ENCODE measurements at regions not wholly inside any gene's neighbourhood (a gene's known extent, or its start where the extent isn't known, plus 50 kb on each side); places are given as distances from the start of the nearest gene placed in this dataset.
"Not testable (repeated sequence)": the region's sequence is repeated elsewhere in the genome, so short reads cannot be mapped to it uniquely, and the experiment has no call there.

DNA sequence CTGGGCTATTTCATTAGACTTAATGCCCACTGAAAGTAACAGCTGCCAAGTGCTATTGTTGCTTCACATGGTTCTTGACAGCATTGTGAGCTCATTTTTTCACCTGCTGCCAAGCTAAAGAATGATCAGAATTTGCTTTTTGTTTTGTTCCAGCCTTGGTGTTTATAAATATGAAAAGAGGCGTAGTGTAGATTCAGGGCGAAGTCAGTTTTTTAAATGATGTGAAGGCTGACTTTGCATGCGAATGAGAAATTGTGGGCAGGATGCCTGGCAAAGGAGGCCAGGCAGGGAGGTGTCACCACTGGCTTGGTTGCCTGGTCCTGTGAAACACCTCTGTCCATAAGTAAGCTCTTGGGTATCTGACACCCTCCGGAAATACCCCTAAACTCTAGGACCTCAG is 93.3 kb upstream of the NAP1L1 start:
- DNase-seq (ENCODE audit: low read depth): no peak

DNA sequence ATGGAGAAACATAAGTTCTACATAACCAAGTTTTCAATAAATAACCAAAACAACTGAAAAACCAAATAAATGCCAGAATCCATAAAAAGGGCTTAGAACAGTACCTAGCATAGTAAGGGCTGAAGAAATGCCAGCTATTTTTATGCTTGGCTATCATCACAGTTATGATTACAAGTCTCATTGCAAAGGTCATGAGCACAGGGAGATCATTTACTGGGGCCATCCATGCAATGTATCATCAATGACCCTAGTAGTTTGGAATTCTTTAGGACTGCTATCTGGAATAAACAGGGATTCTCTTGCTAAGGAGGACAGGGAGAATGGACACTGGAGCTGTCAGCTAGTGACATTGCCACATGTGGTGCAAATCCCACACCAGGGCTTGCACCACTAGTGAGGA is 92.5 kb upstream of the NAP1L1 start:
- no peak for DNase-seq (ENCODE audit: low read depth)

DNA sequence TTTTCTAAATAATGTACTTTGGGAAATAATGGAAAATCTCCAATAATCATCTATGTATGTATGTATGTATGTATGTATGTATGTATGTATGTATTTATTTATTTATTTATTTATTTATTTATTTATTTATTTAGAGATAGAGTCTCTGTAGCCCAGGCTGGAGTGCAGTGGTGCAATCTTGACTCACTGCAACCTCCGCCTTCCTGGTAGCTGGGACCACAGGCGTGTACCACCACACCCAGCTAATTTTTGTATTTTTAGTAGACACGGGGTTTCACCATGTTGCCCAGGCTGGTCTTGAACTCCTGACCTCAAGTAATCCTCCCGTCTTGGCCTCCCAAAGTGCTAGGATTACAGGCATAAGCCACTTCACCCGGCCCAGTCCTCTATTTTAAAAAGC is 91.5 kb upstream of the NAP1L1 start:
- DNase-seq (ENCODE audit: low read depth): not testable (repeated sequence)

DNA sequence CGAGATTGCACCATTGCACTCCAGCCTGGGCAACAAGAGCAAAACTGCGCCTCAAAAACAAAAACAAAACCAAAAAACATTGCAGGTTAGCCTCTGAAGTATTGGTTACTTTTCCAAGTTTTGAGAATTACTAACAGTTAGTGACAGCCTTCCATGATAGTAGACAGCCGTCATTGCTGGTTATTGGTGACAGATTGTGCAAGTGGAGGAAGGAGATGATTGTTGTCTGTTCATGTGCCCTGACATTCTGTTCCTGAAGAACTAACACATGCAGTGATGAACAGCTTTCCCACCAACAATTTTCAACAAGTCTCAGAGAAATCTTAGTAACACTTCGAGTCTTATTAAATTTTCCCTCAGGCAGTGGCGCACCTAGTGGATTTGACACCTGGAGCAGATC is 89.3 kb upstream of the NAP1L1 start:
- no peak for DNase-seq (ENCODE audit: low read depth)

DNA sequence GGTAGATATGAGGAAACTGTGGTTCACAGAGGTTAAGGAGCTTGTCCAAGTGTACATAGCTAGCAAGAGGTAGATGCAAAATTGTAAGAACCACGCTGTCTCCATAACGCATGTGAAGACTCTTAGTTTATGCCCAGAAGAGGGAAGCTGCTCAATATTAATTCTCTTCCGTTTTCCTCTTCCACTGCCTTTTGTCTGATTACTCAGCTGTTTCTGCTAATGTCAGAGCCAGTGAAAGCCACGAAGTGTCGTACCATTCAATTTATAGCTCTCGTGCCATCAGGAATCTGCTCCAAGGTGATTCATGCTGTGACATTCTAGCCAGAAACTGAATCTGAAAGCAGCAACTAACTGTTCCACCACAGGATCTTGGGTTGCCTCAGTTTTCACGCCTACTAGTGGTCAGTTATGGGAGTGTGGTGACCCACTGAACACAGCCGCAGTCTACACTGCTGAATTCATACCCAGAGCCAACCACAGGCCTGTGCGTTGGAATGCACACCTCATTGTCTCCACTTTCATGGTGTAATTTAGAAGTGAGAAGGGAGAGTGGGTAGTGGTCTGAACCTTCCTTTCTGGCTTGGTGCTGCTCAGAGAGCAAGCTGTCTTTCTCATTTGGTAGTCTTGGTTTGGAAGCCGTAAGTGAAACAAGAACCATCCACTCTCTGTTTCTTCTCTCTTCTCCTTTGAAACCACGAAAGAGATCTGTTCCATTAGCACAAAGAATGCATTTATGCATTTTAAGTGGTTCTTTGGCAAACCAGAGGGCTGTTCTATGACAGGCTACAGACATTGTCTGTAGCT is 74.2 kb upstream of the NAP1L1 start:
- peak; percentile 58 for DNase-seq (ENCODE audit: low read depth)

DNA sequence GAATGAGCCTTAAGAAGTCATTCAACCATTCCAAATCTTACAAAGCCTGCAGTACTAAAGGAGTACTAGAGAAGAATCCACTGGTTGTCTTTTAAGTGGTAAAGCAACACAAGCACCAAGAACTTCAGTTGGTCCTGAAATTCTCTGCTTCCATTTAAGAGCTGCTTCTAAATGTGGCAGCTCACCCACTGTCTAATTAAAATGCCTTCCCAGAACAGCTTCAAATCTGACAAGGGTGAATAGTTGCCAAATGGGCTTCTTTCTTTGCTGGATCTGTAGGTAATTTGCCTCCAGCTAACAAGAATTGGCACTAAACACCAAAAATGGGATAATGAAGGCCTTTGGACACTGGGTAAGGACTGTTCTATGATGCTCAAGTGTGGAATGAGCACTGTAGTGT is 72.2 kb upstream of the NAP1L1 start:
- DNase-seq (ENCODE audit: low read depth): no peak

DNA sequence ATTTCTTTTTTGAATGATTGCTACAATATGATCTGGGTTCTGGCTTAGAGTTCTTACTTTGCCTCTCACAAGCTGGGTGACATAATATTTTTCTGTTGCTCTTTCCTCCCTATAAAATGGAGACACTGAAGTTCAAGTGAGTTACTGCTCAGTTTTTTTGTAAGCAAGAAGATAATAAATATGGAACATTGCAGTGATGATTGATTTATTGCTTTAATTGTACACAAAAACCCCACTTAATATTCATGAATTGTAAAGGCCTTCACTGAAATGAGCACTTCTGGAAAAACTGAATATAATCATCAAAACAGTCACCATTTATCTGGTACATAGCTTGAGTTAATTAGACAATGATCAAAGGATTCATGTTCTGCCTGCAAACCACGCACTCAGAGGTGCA is 71.8 kb upstream of the NAP1L1 start:
- no peak for DNase-seq (ENCODE audit: low read depth)

DNA sequence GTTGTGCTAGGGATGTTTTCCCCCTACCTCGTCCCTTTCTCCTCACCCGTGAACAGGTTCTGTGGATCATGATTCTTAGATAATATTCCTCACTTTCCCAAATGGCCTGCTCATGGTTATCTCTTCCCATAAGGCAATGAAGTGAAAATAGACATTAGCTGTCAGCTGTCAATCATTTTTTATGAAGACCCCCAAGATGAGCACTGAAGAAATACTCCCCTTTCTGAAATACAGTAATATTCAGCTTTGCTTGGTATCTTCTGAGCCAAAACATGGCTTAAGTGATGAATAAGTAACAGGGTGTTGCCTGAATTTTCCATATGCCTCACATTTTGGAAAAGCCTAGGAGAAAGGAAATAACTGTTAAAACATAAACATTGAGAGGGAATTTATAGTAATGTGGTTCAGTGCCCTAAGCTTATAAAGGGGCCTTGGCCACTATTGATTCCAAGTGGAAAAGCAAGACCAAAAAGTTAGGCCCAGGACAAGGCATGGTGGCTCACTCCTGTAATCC is 70.7 kb upstream of the NAP1L1 start:
- DNase-seq (ENCODE audit: low read depth): no peak

DNA sequence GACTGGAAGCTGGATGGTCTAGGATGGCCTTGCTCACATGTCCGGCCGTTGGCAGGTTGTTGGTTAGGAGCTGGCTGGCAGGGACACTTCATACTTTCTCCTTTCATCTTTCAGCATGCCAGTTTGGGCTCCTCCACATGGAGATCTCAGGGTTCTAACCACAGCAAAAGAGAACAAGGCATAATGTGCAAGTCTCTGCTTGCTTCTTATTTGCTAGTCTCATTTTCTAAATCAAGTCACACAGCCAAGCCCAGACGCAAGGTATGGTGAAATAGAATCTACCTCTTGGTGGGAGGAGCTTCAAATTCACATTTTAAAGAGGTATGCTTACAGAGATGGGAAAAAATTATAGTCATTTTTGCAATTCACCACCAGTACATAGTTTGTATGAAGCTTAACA is 69.1 kb upstream of the NAP1L1 start:
- no peak for DNase-seq (ENCODE audit: low read depth)

DNA sequence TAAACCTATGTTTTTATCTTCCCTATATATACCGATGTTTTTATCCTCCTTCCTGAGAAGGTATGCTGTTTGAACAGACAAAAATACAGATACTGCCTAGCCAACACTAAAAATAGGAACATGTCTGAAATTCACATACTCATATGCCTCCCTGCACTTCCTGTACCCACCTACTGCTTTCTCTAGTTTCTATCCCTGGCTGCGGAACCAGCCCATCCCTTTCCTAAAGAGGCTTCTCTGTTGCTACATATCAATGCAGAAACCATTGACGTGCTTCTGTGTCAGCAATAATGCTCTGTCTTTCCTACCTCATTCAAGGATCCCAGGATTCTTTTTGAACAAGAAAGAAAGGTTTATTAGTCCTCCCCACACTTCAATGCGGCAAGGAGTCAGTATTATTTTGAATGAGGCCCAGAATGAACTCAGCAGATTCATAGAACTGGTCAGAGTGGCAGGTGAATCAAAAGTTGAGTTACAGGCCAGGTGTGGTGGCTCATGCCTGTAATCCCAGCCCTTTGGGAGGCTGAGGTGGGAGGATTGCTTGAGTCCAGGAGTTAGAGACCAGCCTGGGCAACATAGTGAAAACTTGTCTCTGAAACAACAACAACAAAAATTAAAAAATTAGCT is 67.8 kb upstream of the NAP1L1 start:
- no peak for DNase-seq (ENCODE audit: low read depth)

DNA sequence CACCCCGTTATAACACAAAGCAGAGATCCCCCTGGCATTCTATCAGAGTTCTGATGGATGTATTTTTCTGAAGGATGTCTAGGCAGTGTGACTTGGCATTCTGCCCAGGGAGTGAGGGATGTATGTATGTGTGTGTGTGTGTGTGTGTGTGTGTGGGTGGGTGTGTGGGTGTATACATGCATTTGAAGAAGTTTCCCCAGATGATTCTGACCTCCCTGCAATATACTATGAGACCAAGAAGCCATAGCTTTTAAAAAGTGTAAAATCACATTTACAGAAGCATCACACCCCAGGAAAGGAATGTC is 59.7 kb upstream of the NAP1L1 start:
- no peak for DNase-seq (ENCODE audit: low read depth)

DNA sequence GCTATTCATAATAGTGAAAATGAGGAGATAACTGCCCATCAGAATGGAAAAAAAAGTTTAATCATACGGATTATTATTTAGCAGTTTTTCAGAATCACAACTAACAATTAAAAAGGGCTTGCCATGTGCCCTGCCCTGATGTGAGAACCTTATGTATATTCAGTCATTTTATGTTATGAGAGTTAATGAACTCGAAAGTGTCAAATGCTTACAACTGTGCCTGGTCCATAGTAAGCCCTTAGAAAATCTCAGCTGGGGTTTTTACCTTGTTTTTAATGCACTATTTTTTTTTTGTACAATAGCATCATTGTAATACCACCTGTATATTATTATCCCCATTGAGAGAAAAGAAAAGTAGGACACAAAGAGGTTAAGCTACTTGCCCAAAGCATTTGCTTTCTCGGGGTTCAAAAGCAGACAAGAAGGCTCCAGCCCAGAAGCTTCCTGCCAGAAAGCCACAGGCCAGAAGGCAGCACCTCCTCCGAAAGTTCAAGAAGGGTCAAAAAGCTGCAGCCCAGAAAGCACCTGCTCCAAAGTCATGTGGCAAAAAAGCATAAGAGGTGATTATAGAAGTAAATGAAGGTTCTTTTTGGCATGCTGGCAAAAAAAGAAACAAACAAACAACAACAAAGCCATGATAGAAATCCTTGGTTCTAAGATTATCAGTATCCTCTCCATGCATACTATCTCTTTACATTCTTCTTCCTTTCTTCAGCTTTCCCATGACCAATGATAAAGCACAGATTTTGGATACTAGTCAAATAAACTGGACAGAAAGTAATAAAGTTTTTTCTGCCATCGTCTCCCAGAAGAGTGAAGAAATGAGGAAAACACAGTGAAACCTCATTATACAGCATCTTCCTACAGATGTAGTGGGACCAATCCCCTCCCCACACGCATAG is 59.1 kb upstream of the NAP1L1 start:
- DNase-seq (ENCODE audit: low read depth): no peak

DNA sequence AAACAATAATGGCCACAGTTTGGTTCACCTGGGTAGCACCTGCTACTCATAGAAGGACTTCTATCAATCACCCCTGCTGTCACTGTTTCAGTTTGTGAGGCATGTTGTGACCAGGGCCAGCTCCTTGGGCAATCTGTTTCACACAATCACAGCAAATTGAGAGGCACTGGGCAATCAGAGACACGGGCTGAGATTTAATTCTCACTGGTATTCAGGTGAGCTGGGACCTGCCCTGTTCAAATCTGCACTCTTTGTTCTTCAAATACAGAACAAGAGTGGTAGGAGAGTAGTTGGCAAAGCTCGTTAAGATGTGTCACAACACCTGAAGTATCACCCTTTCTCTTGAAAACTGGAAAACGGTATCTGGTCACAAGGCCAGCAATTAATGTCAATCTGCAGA is 57.8 kb upstream of the NAP1L1 start:
- DNase-seq (ENCODE audit: low read depth): no peak

DNA sequence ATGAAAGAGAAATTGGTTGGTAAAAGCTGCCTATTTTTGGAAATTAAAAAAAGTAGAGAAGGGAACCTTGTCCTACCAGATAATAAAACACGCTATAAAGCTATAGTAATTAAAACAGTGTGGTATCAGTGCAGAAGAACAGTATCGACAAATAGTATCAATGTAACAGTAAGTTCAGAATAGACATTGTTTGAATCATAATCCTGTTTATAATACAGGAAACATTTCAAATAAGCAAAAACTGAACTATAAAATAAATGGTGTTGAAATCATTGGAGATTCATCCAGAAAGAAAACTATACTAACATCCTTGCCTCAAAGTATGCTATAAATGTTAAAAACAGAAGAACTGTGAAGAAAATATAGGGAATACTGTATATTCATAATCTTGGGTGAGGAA is 54.2 kb upstream of the NAP1L1 start:
- DNase-seq (ENCODE audit: low read depth): no peak

DNA sequence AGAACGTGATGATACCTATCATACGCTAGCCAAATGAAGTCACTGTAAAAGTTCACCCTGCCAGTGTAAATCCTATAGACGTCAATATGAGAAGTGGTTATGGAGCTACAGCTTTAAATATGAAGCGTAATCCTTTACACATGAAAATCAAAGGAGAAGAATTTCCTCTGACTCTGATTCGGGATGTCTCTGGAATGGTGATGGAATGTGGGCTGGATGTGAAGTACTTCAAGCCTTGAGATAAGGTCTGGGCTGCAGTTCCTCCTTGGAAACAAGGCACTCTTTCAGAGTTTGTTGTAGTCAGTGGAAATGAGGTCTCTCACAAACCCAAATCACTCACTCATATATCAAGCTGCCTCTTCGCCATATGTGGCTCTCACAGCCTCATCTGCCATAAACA is 53.1 kb upstream of the NAP1L1 start:
- no peak for DNase-seq (ENCODE audit: low read depth)

DNA sequence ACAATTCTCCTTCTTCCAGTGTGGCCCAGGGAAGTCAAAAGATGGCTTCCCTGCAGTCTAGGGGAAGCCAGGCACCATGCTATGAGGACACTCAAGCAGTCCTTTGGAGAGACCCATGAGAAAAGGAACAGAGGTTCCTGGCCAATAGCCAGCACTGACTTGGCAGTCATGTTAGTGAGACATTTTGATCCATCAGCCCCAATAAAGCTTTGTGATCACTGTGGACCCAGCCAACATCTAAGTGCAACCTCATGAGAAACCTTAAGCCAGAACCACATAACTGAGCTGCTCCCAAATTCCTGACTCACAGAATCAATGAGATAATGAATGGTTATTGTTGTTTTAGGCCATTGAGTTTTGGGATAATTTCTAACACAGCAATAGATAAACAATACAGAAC is 51.0 kb upstream of the NAP1L1 start:
- DNase-seq (ENCODE audit: low read depth): no peak
